NCI-H82 (cell line): ENCODE measurements at regions not wholly inside any gene's neighbourhood (a gene's known extent, or its start where the extent isn't known, plus 50 kb on each side); places are given as distances from the start of the nearest gene placed in this dataset.
A peak's percentile ranks its signal among the peaks of the same experiment; 100 is the strongest.
"Not testable (repeated sequence)": the region's sequence is repeated elsewhere in the genome, so short reads cannot be mapped to it uniquely, and the experiment has no call there.

Experiments used
- DNase-seq: peaks from one replicate; lab custom pipeline; 2025; lab: John Stamatoyannopoulos, UW

- no peak for DNase-seq
These were observed 121.1 kb upstream of the SYT13 start for GRCh38 chr11:45407226-45407625.

DNA sequence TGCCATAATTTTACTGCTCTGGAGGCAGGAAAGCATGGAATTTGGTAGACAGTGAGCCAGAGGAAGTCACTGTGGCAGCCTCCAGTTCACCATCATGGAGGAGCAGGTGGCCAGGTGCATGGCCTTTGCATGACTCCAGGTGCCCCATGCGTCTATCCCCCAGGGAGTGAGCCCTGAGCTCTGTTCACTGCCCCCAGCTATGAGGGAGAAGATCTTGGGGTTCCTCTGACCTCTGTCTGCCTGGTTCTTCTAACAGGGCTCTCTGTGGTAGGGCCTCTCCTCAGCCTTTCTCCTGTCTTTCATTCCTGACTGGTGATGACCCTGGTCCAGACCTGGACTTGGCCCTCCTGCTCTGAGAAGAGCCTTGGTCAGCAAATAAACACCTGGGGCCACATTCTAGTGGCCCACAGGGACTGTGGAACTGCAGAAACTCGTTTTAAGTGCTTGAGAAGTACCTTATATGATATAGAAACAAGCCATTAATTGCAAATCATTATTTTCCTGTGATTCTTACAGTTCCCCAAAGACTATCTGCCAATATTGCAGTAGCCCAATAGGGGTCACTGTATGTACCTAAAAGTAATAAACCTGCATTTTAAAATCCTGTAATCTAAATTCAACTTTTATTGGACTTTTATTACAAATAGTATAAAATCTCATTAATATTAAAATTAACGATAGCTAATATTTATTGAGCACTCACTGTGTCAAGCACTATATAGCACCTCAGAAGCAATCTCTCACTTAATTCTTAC, 120.0 kb upstream of the SYT13 start:
- DNase-seq, result peak; percentile 30

DNA sequence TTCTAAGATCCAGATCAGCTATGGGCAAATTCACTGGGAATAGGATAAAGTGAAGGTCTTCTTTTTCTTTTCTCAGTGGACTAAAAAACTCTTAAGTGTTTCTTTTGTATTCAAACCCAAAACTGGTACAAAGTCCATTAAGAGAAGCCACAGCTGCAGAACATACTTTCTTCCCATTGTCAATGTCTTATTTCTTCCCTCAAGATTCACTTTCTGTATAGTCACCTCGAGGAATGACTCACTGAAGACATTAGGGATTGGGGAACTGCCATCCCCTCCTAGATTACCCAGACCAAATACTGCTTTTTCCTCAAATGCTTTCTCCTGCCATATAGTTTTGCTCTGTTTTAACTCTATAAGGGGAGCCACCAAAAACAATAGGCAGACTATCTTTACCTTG, 117.4 kb upstream of the SYT13 start:
- not testable (repeated sequence) for DNase-seq

DNA sequence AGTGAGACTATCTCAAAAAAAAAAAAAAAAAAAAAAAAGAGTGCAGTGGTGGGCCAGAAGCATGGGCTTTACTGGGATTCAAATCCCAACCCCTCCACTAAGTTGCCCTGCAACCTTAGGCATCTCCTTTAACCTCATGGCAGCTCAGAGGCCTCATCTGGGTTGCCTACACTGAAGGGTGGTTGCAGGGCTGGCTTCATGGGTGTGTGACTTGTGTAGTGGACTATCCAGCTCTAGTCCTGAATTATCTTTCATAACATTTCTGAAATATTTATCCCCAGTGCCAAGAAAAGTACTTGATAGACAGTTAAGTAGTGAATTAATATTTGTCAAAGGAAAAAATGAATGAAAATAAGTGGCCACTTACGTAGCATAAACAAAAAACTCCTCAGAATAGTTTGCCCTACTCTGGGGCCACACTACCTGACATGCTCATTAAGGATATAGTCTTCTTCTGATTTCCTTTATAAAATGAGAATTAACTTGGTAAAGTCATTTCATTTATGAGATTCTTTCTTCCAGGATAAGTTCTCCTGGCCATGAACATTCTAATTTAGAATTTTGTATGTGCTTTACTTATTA, 116.0 kb upstream of the SYT13 start:
- DNase-seq, result no peak

DNA sequence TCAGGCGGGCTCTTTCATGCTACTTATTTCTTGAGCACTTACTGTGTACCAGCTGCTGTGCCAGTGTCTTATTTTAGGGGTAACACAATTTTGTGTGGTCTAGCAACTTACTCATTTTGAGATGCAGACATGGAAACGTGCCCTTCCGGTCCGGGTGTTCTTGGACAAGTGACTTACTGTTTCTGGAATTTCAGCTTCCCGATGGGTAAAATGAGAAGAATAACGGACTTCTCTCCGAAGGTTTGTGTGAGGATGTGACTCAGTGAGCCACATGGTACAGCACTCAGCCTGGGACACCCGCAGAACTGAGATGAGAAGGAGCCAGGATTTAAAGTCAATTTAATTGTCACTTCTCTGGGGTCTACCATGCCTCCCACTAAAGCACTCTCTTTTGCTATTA, 114.5 kb upstream of the SYT13 start:
- DNase-seq, result no peak

DNA sequence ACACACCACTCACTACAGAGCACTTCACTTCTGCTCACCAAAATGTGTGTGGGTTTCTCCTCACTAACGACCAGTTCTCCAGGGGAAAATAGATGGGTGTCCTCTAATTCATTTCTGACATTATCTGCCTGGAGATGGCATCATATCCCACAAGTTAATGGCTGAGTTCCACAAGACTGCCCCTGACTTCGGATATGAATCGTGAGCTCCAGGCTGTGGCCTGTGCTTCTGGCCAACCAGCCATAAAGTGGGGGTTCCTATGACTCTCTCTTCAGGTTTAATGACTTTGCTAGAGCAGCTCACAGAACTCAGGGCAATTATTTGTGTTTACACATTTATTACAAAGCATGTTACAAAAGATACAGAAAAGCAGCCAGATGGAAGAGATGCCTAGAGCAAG, 113.0 kb upstream of the SYT13 start:
- DNase-seq, result no peak

GRCh38 chr11:45398325-45398724, 112.2 kb upstream of the SYT13 start:
- no peak for DNase-seq

- no peak for DNase-seq
These were observed 110.3 kb upstream of the SYT13 start for GRCh38 chr11:45396394-45396793.

- peak; percentile 45 for DNase-seq
These were observed 109.8 kb upstream of the SYT13 start for GRCh38 chr11:45395947-45396346.

GRCh38 chr11:45395421-45395820, 109.3 kb upstream of the SYT13 start:
- no peak for DNase-seq

- no peak for DNase-seq
These were observed 108.3 kb upstream of the SYT13 start for GRCh38 chr11:45394294-45395085.

- no peak for DNase-seq
These were observed 107.7 kb upstream of the SYT13 start for GRCh38 chr11:45393826-45394225.

- no peak for DNase-seq
These were observed 107.2 kb upstream of the SYT13 start for GRCh38 chr11:45393334-45393733.

DNA sequence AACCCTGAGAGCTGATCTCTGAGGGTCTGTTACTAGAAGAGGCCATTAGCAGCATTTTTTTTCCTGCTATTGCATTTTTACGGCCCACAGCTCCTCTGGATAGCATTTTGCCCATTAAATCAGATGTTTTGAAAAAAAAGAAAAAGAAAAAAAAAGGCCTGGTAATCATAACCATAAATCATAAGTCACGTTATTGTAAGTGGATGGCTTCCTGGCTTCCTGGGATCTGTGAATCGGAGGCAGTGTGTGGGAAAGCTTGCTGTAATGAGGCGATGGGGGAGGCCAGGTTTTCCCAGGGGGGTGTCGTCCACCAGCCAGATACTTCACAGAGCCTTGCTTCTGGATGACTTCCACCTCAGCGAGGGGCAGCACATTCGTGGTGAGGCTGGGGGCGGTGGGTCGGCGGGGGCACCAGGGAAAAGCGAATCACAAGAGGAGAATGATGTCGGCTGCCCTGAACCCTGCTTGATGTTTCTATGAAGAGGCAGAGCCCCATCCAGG, 106.5 kb upstream of the SYT13 start:
- no peak for DNase-seq

DNA sequence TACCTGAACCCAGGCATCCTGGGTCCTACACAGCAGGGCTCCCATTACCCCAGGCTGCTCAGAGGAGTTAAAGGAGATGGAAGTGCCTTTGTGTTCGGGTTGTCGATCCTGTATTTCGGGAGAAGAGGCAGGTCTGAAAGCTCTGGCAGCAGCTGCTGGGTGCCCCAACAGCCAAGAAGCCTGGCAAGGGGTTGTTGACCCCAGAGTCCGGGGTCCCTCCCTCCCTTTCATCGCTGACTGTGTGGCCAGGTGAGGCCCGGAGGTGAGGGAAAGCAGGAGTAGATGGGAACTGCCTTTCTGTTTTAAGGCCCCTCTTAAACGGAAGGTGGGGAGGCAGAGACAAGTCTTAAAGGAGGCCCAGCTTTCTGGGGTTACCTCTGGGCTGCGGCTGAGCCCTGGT, 106.0 kb upstream of the SYT13 start:
- no peak for DNase-seq

DNA sequence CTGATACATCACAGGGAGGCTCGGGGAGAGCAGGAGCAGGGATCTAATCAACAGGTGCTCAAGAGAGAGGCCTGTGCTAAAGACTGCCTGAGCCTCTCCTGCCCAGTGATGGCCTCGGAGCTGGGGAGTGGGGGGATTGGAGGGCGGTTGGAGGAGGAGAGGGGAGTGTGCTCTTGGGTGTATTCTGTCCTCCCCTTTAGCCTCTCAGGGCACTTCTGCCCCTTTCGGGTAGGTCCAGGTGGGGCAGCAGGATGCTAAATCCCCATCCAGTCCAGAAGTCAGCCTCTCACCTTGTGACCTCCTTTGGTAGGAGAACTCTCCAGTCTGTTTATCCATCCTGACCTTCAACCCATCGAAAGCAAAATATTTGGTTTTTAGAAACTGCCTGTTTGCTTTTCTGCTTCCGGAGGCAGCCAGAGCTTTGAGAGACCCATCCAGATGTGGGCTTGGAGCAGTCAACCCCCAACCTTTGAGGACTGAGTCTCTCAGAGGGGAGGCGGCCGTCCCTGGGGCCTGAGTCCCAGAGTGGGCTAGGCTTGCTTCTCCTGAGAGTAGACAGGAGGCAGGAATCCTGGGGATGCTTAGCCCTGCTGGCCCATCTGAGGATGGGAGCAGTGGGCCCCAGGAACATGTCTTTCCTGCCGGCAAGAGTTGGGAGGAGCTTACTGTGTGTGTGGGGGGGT, 105.2 kb upstream of the SYT13 start:
- DNase-seq, result no peak

- no peak for DNase-seq
These were observed 104.3 kb upstream of the SYT13 start for GRCh38 chr11:45390407-45390806.

GRCh38 chr11:45388472-45388871, 102.3 kb upstream of the SYT13 start:
- no peak for DNase-seq

DNA sequence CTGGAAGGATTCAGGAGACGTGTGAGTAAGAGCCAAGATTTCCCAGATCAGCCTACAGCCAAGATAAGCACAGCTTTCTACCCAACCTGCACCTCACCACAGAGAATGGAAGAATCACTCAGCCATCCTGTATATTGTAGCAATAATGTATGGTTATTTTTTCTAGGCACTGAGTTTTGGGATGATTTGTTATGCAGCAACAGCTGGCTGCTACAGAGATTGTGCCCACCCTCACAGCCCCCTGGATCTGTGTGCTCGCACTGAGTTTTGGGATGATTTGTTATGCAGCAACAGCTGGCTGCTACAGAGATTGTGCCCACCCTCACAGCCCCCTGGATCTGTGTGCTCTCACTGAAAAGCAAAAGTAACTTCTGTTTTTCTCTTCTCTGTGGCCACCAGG, 101.7 kb upstream of the SYT13 start:
- DNase-seq, result not testable (repeated sequence)

- no peak for DNase-seq
These were observed 100.8 kb upstream of the SYT13 start for GRCh38 chr11:45386972-45387371.

- DNase-seq, result no peak
These were observed 99.7 kb upstream of the SYT13 start for GRCh38 chr11:45385844-45386243.

DNA sequence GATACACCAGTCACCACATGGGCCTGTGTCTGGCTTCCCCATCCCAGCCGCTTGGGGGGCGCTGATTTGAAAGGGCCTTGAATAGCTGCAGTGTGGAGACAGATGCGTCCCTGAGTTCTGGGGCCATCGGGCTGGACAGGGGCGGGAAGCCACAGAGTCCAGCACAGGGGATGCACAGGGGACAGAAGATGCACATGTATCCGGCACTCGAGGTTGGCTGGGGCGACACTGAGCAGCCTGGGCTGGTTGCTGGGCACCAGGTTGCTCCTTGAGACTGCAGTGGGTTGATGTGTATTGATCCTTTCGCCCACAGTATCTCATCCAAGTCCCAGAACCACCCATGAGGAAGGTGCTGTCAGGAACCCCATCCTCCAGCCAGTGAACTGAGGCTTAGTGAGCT, 99.3 kb upstream of the SYT13 start:
- no peak for DNase-seq
